CD4-positive, alpha-beta T cell treated with Interferon gamma for 1 hour (primary cell): ENCODE measurements at regions not wholly inside any gene's neighbourhood (a gene's known extent, or its start where the extent isn't known, plus 50 kb on each side); places are given as distances from the start of the nearest gene placed in this dataset.

Experiments used
- DNase-seq: peaks from one replicate; pipeline ENCODE4 v3.0.0-alpha.2; 2020

- no peak for DNase-seq
Observed at GRCh38 chr14:81849714-81850113, 316.1 kb upstream of the SEL1L start.

- no peak for DNase-seq
Observed at GRCh38 chr14:81855007-81855406, 321.4 kb upstream of the SEL1L start.

- DNase-seq = no peak
Observed at GRCh38 chr14:81859046-81859445, 325.4 kb upstream of the SEL1L start.

GRCh38 chr14:81868172-81868571 lies 334.5 kb upstream of the SEL1L start:
- DNase-seq = no peak

GRCh38 chr14:81871706-81872105 lies 338.1 kb upstream of the SEL1L start:
- DNase-seq = no peak

GRCh38 chr14:81884382-81884781 lies 350.7 kb upstream of the SEL1L start:
- no peak for DNase-seq

- DNase-seq = no peak
Observed at GRCh38 chr14:81886588-81886987, 352.9 kb upstream of the SEL1L start.

- DNase-seq = no peak
Observed at GRCh38 chr14:81889529-81889928, 355.9 kb upstream of the SEL1L start.

- DNase-seq = no peak
Observed at GRCh38 chr14:81890020-81890419, 356.4 kb upstream of the SEL1L start.

- DNase-seq = no peak
Observed at GRCh38 chr14:81903477-81903876, 369.8 kb upstream of the SEL1L start.

GRCh38 chr14:81927070-81927469 lies 393.4 kb upstream of the SEL1L start:
- no peak for DNase-seq

- no peak for DNase-seq
Observed at GRCh38 chr14:81931828-81932227, 398.2 kb upstream of the SEL1L start.

- no peak for DNase-seq
Observed at GRCh38 chr14:81936348-81936747, 402.7 kb upstream of the SEL1L start.

- no peak for DNase-seq
Observed at GRCh38 chr14:81936902-81937301, 403.2 kb upstream of the SEL1L start.

- no peak for DNase-seq
Observed at GRCh38 chr14:81938341-81938740, 404.7 kb upstream of the SEL1L start.

GRCh38 chr14:81940651-81941050 lies 407.0 kb upstream of the SEL1L start:
- DNase-seq = no peak

- no peak for DNase-seq
Observed at GRCh38 chr14:81942071-81942470, 408.4 kb upstream of the SEL1L start.

GRCh38 chr14:81946375-81946774 lies 412.7 kb upstream of the SEL1L start:
- no peak for DNase-seq

GRCh38 chr14:81946834-81947798 lies 413.5 kb upstream of the SEL1L start:
- DNase-seq = no peak

GRCh38 chr14:81952917-81953316 lies 419.3 kb upstream of the SEL1L start:
- DNase-seq = no peak

- no peak for DNase-seq
Observed at GRCh38 chr14:81953419-81953818, 419.8 kb upstream of the SEL1L start.

GRCh38 chr14:81955123-81955522 lies 421.5 kb upstream of the SEL1L start:
- DNase-seq = no peak

GRCh38 chr14:81960781-81961180 lies 427.1 kb upstream of the SEL1L start:
- DNase-seq = no peak

- DNase-seq = no peak
Observed at GRCh38 chr14:81963846-81964245, 430.2 kb upstream of the SEL1L start.

- DNase-seq = no peak
Observed at GRCh38 chr14:81970307-81970706, 436.7 kb upstream of the SEL1L start.
